HCT116 (cell line): ENCODE measurements at regions not wholly inside any gene's neighbourhood (a gene's known extent, or its start where the extent isn't known, plus 50 kb on each side); places are given as distances from the start of the nearest gene placed in this dataset.

Experiments used
- ATAC-seq: fragments of 200-7000 bp; cut with Tn5 transposase; 2 replicates; pipeline ENCODE4 v1.9.1; 2020; ENCODE audit warnings: mild to moderate bottlenecking, moderate library complexity
- BruUV-seq: library from RNA; stranded (reverse); fragments of 400-500 nt; replicated peaks from 2 replicates; lab custom pipeline; 2021; lab: Mats Ljungman, UMichigan
- CTCF ChIA-PET: fragments of 300-600 bp; sonication (Branson Sonifier 250); formaldehyde crosslinking; loops from one replicate; lab custom pipeline; 2021; ENCODE audit warnings: antibody characterized with exemption; lab: Charles Lee
- POLR2A ChIA-PET: fragments of 300-600, 350-600 bp; sonication (Branson Sonifier 250); formaldehyde crosslinking; loops from one replicate; lab custom pipeline; 2021; ENCODE audit warnings: antibody characterized with exemption; lab: Charles Lee
- RAD21 ChIA-PET, 2 experiments: fragments of 300-600 bp; sonication (Branson Sonifier 250); formaldehyde crosslinking; loops; one replicate each; lab custom pipeline; 2023; ENCODE audit warnings: low total read pairs in 2 of 2; ENCODE audit not compliant: uncharacterized antibody in 2 of 2, unreplicated experiment in 2 of 2, low non-redundant PET in 1 of 2; lab: Charles Lee
- DNase-seq: peaks from one replicate; pipeline ENCODE4 v3.0.0-alpha.2; 2010; ENCODE audit warnings: low read depth, low spot score
- H2AFZ ChIP-seq: fragments of 200-600 bp; shearing (Covaris generic), sonication (generic); 2 replicates; pipeline ENCODE4 v1.6.1; 2017; ENCODE audit warnings: low read depth, mixed run types, mixed read lengths, antibody characterized with exemption, low read length; ENCODE audit not compliant: poor library complexity, severe bottlenecking
- H3K27ac ChIP-seq: 2 replicates; pipeline ENCODE4 v1.5.1; 2012; ENCODE audit warnings: low read depth, low read length
- H3K27me3 ChIP-seq: fragments of 200-600 bp; sonication (generic); 2 replicates; pipeline ENCODE4 v1.6.1; 2016; ENCODE audit warnings: mixed run types, low read length, mixed read lengths; ENCODE audit not compliant: insufficient read depth
- H3K36me3 ChIP-seq, 2 experiments: fragments of 200-500 bp in 1 of 2; fragments of 200-600 bp in 1 of 2; sonication (Bioruptor generic) in 1 of 2; sonication (generic) in 1 of 2; 2 replicates each; pipeline versions ENCODE4 v1.5.1 to v1.6.1; 2014 to 2016; ENCODE audit warnings: low read length in 2 of 2, inconsistent platforms in 1 of 2, mixed read lengths in 1 of 2, mixed run types in 1 of 2; ENCODE audit not compliant: insufficient read depth in 2 of 2, control insufficient read depth in 1 of 2
- H3K4me1 ChIP-seq, 2 experiments: fragments of 200-600 bp in 1 of 2; sonication (generic) in 1 of 2; 2 replicates each; pipeline versions ENCODE4 v1.5.1 to v1.6.1; 2012 to 2017; ENCODE audit warnings: low read length in 2 of 2, inconsistent platforms in 1 of 2, mild to moderate bottlenecking in 1 of 2, mixed read lengths in 1 of 2, mixed run types in 1 of 2, moderate library complexity in 1 of 2; ENCODE audit not compliant: insufficient read depth in 2 of 2, control insufficient read depth in 1 of 2
- H3K4me2 ChIP-seq: fragments of 200-600 bp; sonication (generic); 2 replicates; pipeline ENCODE4 v1.6.1; 2017; ENCODE audit warnings: mixed run types, low read length, mixed read lengths
- H3K4me3 ChIP-seq, 2 experiments: fragments of 200-600 bp in 1 of 2; sonication (generic) in 1 of 2; replicated peaks in 1 of 2; 2 replicates each; pipeline ENCODE4 v1.5.1; 2011 to 2016; ENCODE audit warnings: low read length in 2 of 2, control low read depth in 1 of 2, low read depth in 1 of 2, mild to moderate bottlenecking in 1 of 2, mixed read lengths in 1 of 2, mixed run types in 1 of 2
- H3K79me2 ChIP-seq: fragments of 200-600 bp; sonication (generic); 2 replicates; pipeline ENCODE4 v1.6.1; 2017; ENCODE audit warnings: mild to moderate bottlenecking, mixed run types, low read length, moderate library complexity, mixed read lengths; ENCODE audit not compliant: insufficient read depth
- H3K9ac ChIP-seq: fragments of 200-600 bp; sonication (generic); 2 replicates; pipeline ENCODE4 v1.6.1; 2016; ENCODE audit warnings: low read length, mixed read lengths
- H3K9me2 ChIP-seq: fragments of 200-600 bp; sonication (generic), shearing (Covaris generic); 2 replicates; pipeline ENCODE4 v1.6.1; 2017; ENCODE audit warnings: mixed run types, mild to moderate bottlenecking, moderate library complexity; ENCODE audit not compliant: insufficient read depth
- H3K9me3 ChIP-seq, 2 experiments: fragments of 200-500 bp in 1 of 2; fragments of 200-600 bp in 1 of 2; sonication (Bioruptor generic) in 1 of 2; sonication (generic) in 1 of 2; 2 replicates each; pipeline ENCODE4 v1.6.1; 2014 to 2017; ENCODE audit warnings: low read length in 2 of 2, mixed read lengths in 2 of 2, inconsistent platforms in 1 of 2, low read depth in 1 of 2, mild to moderate bottlenecking in 1 of 2, mixed run types in 1 of 2, moderate library complexity in 1 of 2; ENCODE audit not compliant: control insufficient read depth in 1 of 2, insufficient read depth in 1 of 2
- H4K20me1 ChIP-seq: fragments of 200-600 bp; sonication (generic), shearing (Covaris generic); 2 replicates; pipeline ENCODE4 v1.6.1; 2017; ENCODE audit warnings: mixed run types, mild to moderate bottlenecking, moderate library complexity; ENCODE audit not compliant: insufficient read depth
- CBX3 ChIP-seq: IDR thresholded peaks from 2 replicates; pipeline ENCODE4 v1.6.1; 2012; ENCODE audit warnings: low read depth
- CEBPB ChIP-seq: IDR thresholded peaks from 2 replicates; pipeline ENCODE4 v1.6.1; 2012; ENCODE audit warnings: low read depth
- ELF1 ChIP-seq: IDR thresholded peaks from 2 replicates; pipeline ENCODE4 v1.6.1; 2012; ENCODE audit warnings: low read depth, borderline replicate concordance
- EZH2 ChIP-seq: fragments of 200-600 bp; sonication (generic); IDR thresholded peaks from 2 replicates; pipeline ENCODE4 v1.6.1; 2017; ENCODE audit warnings: antibody characterized with exemption, mixed run types
- EZH2phosphoT487 ChIP-seq: fragments of 200-600 bp; IDR thresholded peaks from 2 replicates; pipeline ENCODE4 v1.6.1; 2018; ENCODE audit warnings: antibody characterized with exemption, borderline replicate concordance
- FOSL1 ChIP-seq: IDR thresholded peaks from 2 replicates; pipeline ENCODE4 v1.6.1; 2012; ENCODE audit warnings: low read depth
- POLR2A ChIP-seq: IDR thresholded peaks from 2 replicates; pipeline ENCODE4 v1.7.0; 2011; ENCODE audit warnings: borderline replicate concordance; ENCODE audit not compliant: insufficient read depth, insufficient read length; ENCODE audit errors: extremely low read depth
- POLR2AphosphoS5 ChIP-seq: IDR thresholded peaks from 2 replicates; pipeline ENCODE4 v1.6.1; 2011; ENCODE audit warnings: mild to moderate bottlenecking, low read depth, low read length, moderate library complexity
- RAD21 ChIP-seq: IDR thresholded peaks from 2 replicates; pipeline ENCODE4 v1.6.1; 2012; ENCODE audit warnings: low read depth, mild to moderate bottlenecking
- SIN3A ChIP-seq: IDR thresholded peaks from 2 replicates; pipeline ENCODE4 v1.6.1; 2012; ENCODE audit warnings: low read depth
- SP1 ChIP-seq: IDR thresholded peaks from 2 replicates; pipeline ENCODE4 v1.6.1; 2012; ENCODE audit warnings: low read depth
- TCF7L2 ChIP-seq: IDR thresholded peaks from 2 replicates; pipeline ENCODE4 v1.7.0; 2011; ENCODE audit warnings: borderline replicate concordance, inconsistent platforms; ENCODE audit not compliant: insufficient read depth, insufficient read length; ENCODE audit errors: extremely low read depth
- YY1 ChIP-seq: IDR thresholded peaks from 2 replicates; pipeline ENCODE4 v1.6.1; 2011; ENCODE audit warnings: low read length, low read depth, moderate library complexity, mild to moderate bottlenecking; ENCODE audit not compliant: insufficient replicate concordance; ENCODE audit errors: extremely low read depth
- ZFX ChIP-seq: fragments of 450-650 bp; IDR thresholded peaks from 2 replicates; pipeline ENCODE4 v1.6.1; 2017
- intact Hi-C: fragments of 100-400 bp; cut with micrococcal nuclease; formaldehyde crosslinking; loops from 2 replicates; pipeline ENCODE4 v1.10.0; 2022
- TF ChIP-seq, protein P1 (sequence below): IDR thresholded peaks from 2 replicates; pipeline ENCODE4 v1.6.1; 2012
- TF ChIP-seq, protein P2 (sequence below): IDR thresholded peaks from 2 replicates; pipeline ENCODE4 v1.6.1; 2011; ENCODE audit warnings: mild to moderate bottlenecking, low read length, moderate library complexity; ENCODE audit not compliant: insufficient replicate concordance; ENCODE audit errors: extremely low read depth
- TF ChIP-seq, protein P3 (sequence below), 3 experiments: fragments of 200-600 bp in 1 of 3; sonication (generic) in 1 of 3; IDR thresholded peaks in 2 of 3; conservative IDR thresholded peaks in 1 of 3; 2 replicates each; pipeline ENCODE4 v1.5.1; 2012 to 2017; ENCODE audit warnings: low read depth in 2 of 3, low read length in 2 of 3, antibody characterized with exemption in 1 of 3, borderline replicate concordance in 1 of 3, control low read depth in 1 of 3, mild to moderate bottlenecking in 1 of 3, mixed read lengths in 1 of 3, mixed run types in 1 of 3, moderate library complexity in 1 of 3; ENCODE audit not compliant: insufficient read depth in 1 of 3

GRCh38 chr2:12980817-12981216 lies 264.1 kb downstream of the TRIB2 start (continued):
- TF ChIP-seq POLR2A (no peak), CBX3 (no peak), CEBPB (no peak), EZH2phosphoT487 (no peak)
- TF ChIP-seq, protein P1, sequence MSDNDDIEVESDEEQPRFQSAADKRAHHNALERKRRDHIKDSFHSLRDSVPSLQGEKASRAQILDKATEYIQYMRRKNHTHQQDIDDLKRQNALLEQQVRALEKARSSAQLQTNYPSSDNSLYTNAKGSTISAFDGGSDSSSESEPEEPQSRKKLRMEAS = no peak

- ChIA-PET POLR2A (no interaction called here), RAD21 (no interaction called here)
- intact Hi-C loops = no loop called here
- no peaks in the 10 kb centered on the region for H3K4me1 ChIP-seq
- no peaks in the 10 kb centered on the region for H3K79me2 ChIP-seq
- no peak for ATAC-seq
- H3K9me3 ChIP-seq = no peaks in the 10 kb centered on the region
- no peaks in the 10 kb centered on the region for H3K9me2 ChIP-seq
- no peak overlapping the region for H3K4me2 ChIP-seq
- no peaks in the 10 kb centered on the region for H3K36me3 ChIP-seq
- no peaks in the 10 kb centered on the region for H3K27me3 ChIP-seq
- BruUV-seq = no TSS peak
- H3K4me3 ChIP-seq = no peak overlapping the region
- DNase-seq = no peak
- no peak overlapping the region for H3K9ac ChIP-seq
- no peaks in the 10 kb centered on the region for H4K20me1 ChIP-seq
- no peak overlapping the region for H2AFZ ChIP-seq
- no peak overlapping the region for H3K27ac ChIP-seq
- TF ChIP-seq ZFX (no peak), SP1 (no peak), RAD21 (no peak), EZH2phosphoT487 (no peak), YY1 (no peak), FOSL1 (no peak), ELF1 (no peak), EZH2 (no peak), POLR2AphosphoS5 (no peak), TCF7L2 (no peak), SIN3A (no peak), POLR2A (no peak)
- TF ChIP-seq, protein P2, sequence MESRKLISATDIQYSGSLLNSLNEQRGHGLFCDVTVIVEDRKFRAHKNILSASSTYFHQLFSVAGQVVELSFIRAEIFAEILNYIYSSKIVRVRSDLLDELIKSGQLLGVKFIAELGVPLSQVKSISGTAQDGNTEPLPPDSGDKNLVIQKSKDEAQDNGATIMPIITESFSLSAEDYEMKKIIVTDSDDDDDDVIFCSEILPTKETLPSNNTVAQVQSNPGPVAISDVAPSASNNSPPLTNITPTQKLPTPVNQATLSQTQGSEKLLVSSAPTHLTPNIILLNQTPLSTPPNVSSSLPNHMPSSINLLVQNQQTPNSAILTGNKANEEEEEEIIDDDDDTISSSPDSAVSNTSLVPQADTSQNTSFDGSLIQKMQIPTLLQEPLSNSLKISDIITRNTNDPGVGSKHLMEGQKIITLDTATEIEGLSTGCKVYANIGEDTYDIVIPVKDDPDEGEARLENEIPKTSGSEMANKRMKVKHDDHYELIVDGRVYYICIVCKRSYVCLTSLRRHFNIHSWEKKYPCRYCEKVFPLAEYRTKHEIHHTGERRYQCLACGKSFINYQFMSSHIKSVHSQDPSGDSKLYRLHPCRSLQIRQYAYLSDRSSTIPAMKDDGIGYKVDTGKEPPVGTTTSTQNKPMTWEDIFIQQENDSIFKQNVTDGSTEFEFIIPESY = no peak
- TF ChIP-seq, protein P3, sequence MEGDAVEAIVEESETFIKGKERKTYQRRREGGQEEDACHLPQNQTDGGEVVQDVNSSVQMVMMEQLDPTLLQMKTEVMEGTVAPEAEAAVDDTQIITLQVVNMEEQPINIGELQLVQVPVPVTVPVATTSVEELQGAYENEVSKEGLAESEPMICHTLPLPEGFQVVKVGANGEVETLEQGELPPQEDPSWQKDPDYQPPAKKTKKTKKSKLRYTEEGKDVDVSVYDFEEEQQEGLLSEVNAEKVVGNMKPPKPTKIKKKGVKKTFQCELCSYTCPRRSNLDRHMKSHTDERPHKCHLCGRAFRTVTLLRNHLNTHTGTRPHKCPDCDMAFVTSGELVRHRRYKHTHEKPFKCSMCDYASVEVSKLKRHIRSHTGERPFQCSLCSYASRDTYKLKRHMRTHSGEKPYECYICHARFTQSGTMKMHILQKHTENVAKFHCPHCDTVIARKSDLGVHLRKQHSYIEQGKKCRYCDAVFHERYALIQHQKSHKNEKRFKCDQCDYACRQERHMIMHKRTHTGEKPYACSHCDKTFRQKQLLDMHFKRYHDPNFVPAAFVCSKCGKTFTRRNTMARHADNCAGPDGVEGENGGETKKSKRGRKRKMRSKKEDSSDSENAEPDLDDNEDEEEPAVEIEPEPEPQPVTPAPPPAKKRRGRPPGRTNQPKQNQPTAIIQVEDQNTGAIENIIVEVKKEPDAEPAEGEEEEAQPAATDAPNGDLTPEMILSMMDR (IDR thresholded peaks at IDR 0.05 in 2 of 3, conservative IDR thresholded peaks at IDR 0.05 in 1 of 3; ENCODE audit: borderline replicate concordance in 1 of 3, insufficient read depth in 1 of 3, low read depth in 2 of 3, low read length in 2 of 3) = no peak
- TF ChIP-seq, protein P1 = no peak
- TF ChIP-seq, all 23 proteins: peak for 0
- CTCF ChIA-PET = no interaction called here
These were observed 265.4 kb downstream of the TRIB2 start for GRCh38 chr2:12982149-12982584.
